ENCODE measurements at regions not wholly inside any gene's neighbourhood (a gene's known extent, or its start where the extent isn't known, plus 50 kb on each side); places are given as distances from the start of the nearest gene placed in this dataset.

- TF ChIP-seq POLR2A (IDR thresholded peaks at IDR 0.05), result no peak
- no peak for TF ChIP-seq CTCF (IDR thresholded peaks at IDR 0.05)
- no peak for TF ChIP-seq POLR2AphosphoS5 (IDR thresholded peaks at IDR 0.05)
- no peak for TF ChIP-seq EP300 (IDR thresholded peaks at IDR 0.05)
Observed at GRCh38 chr7:118918556-118918955, 694.1 kb downstream of the ANKRD7 start.
